ENCODE measurements at regions not wholly inside any gene's neighbourhood (a gene's known extent, or its start where the extent isn't known, plus 50 kb on each side); places are given as distances from the start of the nearest gene placed in this dataset.

DNA sequence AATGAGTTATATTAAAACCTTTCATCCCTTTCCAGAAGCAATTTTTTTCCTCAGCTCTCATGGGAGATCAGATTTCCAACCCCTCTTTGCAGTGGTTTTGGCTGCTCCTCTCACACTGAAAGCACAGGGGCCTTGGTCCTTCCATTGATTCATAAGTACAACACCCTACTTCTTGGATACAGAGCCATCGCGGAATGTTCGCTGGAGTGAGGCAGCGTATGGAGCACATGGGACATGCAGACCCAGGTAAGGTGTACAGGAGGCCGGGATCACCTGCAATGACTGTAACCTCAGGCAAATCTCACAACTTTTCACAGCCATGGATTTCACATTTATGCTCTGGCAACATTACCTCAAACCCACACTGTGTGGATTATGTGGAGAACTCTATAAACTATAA lies 75.2 kb upstream of the HEY2 start:
- Histone ChIP-seq H3K36me3 (no peaks in the 10 kb centered on the region), H3K4me1 (no peaks in the 10 kb centered on the region), H3K9me3 (no peaks in the 10 kb centered on the region), H3K4me3 (no peak overlapping the region), H3K27me3 (no peaks in the 10 kb centered on the region), H3K27ac (no peak overlapping the region)
- no peak for TF ChIP-seq POLR2AphosphoS5 (IDR thresholded peaks at IDR 0.05; ENCODE audit: insufficient read depth in 1 of 2, low read depth in 1 of 2)
- TF ChIP-seq POLR2A (IDR thresholded peaks at IDR 0.05): no peak
- no peak for TF ChIP-seq CTCF (IDR thresholded peaks at IDR 0.05)
- no peak for DNase-seq (ENCODE audit: extremely low spot score in 2 of 2)
- intact Hi-C loops (cut with DNase I): no loop called here

GRCh38 chr6:125678601-125679000 lies 70.8 kb upstream of the HEY2 start:
- Histone ChIP-seq H3K27me3 (no peaks in the 10 kb centered on the region), H3K36me3 (no peaks in the 10 kb centered on the region), H3K9me3 (no peaks in the 10 kb centered on the region), H3K4me3 (no peak overlapping the region), H3K4me1 (no peaks in the 10 kb centered on the region), H3K27ac (no peak overlapping the region)
- DNase-seq (ENCODE audit: extremely low spot score in 2 of 2): no peak
- TF ChIP-seq POLR2A (IDR thresholded peaks at IDR 0.05): no peak
- TF ChIP-seq CTCF (IDR thresholded peaks at IDR 0.05): no peak
- TF ChIP-seq POLR2AphosphoS5 (IDR thresholded peaks at IDR 0.05; ENCODE audit: insufficient read depth in 1 of 2, low read depth in 1 of 2): no peak
- intact Hi-C loops (cut with DNase I): no loop called here

GRCh38 chr6:125679128-125679527 lies 70.3 kb upstream of the HEY2 start:
- H3K27me3 ChIP-seq: no peaks in the 10 kb centered on the region

DNA sequence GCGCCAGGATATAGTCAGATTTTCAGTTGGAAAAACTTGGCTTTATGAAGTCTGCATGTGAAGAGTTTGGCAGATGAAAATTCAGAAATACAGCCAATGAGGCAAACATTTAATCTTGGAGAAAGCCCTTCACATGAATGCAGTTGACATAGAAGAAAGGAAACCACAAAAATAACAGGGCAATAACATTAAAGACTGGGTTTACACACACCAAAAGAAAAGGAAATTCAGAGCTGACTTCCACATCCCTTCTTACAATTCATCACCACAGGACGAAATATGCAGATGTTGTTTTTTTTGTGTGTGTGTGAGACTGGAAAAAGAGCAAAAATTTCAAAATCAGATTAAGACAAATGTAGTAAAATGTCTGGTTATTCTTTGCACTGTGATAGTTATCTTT lies 69.8 kb upstream of the HEY2 start:
- H3K4me1 ChIP-seq: no peaks in the 10 kb centered on the region
- H3K4me3 ChIP-seq: no peak overlapping the region
- H3K27ac ChIP-seq: no peak overlapping the region
- no peaks in the 10 kb centered on the region for H3K9me3 ChIP-seq
- intact Hi-C loops (cut with DNase I): no loop called here
- no peak for DNase-seq (ENCODE audit: extremely low spot score in 2 of 2)
- H3K36me3 ChIP-seq: no peaks in the 10 kb centered on the region
- TF ChIP-seq POLR2AphosphoS5 (IDR thresholded peaks at IDR 0.05; ENCODE audit: insufficient read depth in 1 of 2, low read depth in 1 of 2) (no peak), CTCF (IDR thresholded peaks at IDR 0.05) (no peak), POLR2A (IDR thresholded peaks at IDR 0.05) (no peak)
- H3K27me3 ChIP-seq: no peaks in the 10 kb centered on the region

More at GRCh38 chr6:125679128-125679527, 70.3 kb upstream of the HEY2 start:
- no peak for TF ChIP-seq CTCF (IDR thresholded peaks at IDR 0.05)
- no peak for TF ChIP-seq POLR2AphosphoS5 (IDR thresholded peaks at IDR 0.05; ENCODE audit: insufficient read depth in 1 of 2, low read depth in 1 of 2)
- no peak for TF ChIP-seq POLR2A (IDR thresholded peaks at IDR 0.05)
- H3K9me3 ChIP-seq: no peaks in the 10 kb centered on the region
- intact Hi-C loops (cut with DNase I): no loop called here
- H3K27ac ChIP-seq: no peak overlapping the region
- no peak for DNase-seq (ENCODE audit: extremely low spot score in 2 of 2)
- no peaks in the 10 kb centered on the region for H3K36me3 ChIP-seq
- H3K4me3 ChIP-seq: no peak overlapping the region
- H3K4me1 ChIP-seq: no peaks in the 10 kb centered on the region

DNA sequence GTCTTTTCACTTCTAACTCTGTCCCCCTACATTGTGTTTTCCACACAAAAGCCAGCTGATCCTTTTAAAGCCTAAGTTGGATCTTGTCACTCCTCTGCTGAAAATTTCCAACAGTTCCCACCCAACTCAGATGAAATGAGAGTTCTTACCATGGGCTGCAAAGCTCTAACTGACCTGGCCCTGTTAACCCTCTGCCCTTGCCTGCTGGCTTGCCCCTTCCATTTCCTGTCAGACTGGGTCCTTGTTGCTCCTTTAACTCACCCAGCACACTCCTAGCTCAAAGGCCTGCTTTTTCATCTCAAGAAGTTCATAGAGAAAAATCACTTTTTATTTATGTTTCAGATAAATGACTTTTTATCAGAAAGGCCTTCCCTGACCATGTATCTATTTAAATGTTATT lies 66.5 kb upstream of the HEY2 start:
- no peaks in the 10 kb centered on the region for H3K4me1 ChIP-seq
- no peaks in the 10 kb centered on the region for H3K9me3 ChIP-seq
- TF ChIP-seq POLR2A (IDR thresholded peaks at IDR 0.05): no peak
- no peak for TF ChIP-seq POLR2AphosphoS5 (IDR thresholded peaks at IDR 0.05; ENCODE audit: insufficient read depth in 1 of 2, low read depth in 1 of 2)
- no peak for TF ChIP-seq CTCF (IDR thresholded peaks at IDR 0.05)
- no peak overlapping the region for H3K4me3 ChIP-seq
- no peak overlapping the region for H3K27ac ChIP-seq
- intact Hi-C loops (cut with DNase I): no loop called here
- H3K36me3 ChIP-seq: no peaks in the 10 kb centered on the region
- DNase-seq (ENCODE audit: extremely low spot score in 2 of 2): no peak
- H3K27me3 ChIP-seq: no peaks in the 10 kb centered on the region

Data from vagina (tissue), 2 donors.